Hematopoietic multipotent progenitor cell treated with erythropoietin and hydrocortisone succinate and interleukin-3 and kit ligand, for 8 days (in vitro differentiated cells): ENCODE measurements at regions not wholly inside any gene's neighbourhood (a gene's known extent, or its start where the extent isn't known, plus 50 kb on each side); places are given as distances from the start of the nearest gene placed in this dataset.

Source experiments
- DNase-seq: peaks from one replicate; pipeline ENCODE4 v3.0.0-alpha.2; 2015

DNA sequence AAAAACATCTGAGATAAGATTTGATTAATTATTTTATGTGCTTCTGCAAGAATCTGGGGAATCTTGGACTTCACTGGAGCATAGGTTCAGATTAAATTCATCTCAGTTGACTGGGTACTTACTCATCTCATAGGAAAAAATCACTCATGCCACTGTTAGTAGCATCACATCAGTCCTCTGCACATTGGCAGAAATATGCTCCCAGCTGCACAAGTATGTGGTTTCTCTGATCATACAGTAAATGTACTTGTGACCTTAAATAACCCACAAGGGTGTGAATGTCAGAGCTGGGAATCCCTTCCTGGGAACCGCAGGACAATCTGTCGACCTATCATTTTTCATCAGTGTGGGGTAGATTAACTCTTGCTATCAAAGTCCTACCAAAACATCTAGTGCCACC, 203.7 kb upstream of the SLC24A2 start:
- DNase-seq, result no peak

DNA sequence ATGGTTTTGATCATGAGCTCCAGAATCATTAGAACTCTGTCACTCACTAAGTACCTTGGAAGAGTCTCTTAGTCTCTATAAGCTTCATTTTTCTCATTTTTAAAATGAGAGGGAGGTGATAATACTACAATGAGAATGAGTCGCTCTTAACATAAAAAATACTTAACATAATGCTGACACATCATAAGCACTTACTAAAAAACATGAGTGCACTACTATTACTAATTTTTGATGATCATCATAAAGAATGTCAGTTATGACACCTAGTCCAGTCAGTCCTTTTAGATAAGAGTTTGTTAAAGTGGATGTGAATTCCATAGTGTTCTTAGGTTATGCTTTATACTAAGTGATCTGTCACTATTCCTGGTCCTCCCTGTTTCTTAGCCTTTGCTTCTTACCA, 200.4 kb upstream of the SLC24A2 start:
- no peak for DNase-seq

DNA sequence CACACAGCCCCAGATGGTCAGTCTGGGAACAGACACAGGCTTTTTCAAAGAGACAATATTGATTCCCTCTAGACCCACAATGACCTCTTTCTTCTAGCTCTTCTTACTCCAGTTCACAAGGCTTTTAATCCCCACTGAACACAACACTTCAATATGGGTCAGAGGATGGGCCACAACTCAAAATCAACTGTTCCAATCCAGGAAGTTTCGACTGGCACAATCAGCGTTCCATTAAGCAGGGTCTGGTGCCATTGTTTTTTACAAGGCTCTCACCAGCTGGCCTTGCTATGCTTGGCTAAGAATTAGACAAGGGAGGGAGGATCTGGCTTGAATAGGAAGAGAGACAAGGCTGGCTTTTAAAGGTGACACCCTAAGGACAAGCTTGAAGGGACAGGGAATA, 199.4 kb upstream of the SLC24A2 start:
- DNase-seq, result no peak

- no peak for DNase-seq
Observed at GRCh38 chr9:19985081-19985480, 196.2 kb upstream of the SLC24A2 start.

DNA sequence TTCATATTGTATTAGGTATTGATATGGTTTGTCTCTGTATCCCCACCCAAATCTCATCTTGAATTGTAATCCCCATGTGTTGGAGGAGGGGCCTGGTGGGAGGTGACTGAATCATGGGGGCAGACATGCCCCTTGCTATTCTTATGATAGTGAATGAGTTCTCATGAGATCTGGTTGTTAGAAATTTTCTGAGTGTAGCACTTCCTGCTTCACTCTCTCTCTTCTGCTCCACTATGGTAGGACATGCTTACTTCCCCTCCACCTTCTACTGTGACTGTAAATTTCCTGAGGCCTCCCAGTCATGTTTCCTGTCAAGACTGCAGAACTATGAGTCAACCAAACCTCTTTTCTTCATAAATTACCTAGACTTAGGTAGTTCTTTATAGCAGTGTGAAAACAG, 187.4 kb upstream of the SLC24A2 start:
- DNase-seq, result no peak

DNA sequence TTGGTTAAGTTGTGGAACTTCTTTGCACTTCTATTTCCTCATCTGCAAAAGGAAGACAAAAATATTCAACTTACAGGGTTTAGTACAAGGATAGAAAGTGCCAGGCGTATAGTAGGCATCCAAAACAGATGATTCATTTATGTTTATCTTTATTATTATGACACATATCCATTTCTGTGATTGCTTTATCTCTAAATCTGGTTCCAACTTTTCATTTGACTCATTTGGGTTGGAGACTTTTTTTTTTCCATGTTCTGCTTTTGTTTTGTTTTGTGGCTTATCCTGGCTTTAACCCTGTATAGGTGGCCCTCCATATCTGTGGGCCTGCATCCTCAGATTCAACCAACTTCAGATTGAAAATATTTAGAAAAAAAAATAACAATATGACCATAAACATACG, 186.7 kb upstream of the SLC24A2 start:
- DNase-seq, result no peak

DNA sequence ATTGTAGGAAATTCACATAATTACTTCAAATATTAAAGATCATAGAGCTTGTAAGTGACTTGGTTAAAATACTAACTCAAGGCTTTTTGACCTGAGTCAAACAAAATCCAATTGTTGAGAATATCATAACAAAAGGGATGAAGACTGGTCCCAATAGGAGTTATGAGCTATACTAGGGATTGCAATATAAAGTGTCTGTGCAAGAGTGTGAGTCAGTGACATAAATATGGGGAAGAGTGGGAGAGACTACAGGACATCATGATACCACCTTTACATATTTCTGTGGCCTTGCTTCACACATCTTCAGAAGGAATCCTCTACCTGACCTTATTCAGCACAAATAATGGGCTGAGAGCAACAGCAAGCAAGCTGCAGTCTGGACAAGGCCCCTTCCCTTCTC, 180.9 kb upstream of the SLC24A2 start:
- no peak for DNase-seq

- no peak for DNase-seq
Observed at GRCh38 chr9:19967888-19968459, 179.1 kb upstream of the SLC24A2 start.

GRCh38 chr9:19967216-19967887, 178.5 kb upstream of the SLC24A2 start:
- DNase-seq, result no peak

DNA sequence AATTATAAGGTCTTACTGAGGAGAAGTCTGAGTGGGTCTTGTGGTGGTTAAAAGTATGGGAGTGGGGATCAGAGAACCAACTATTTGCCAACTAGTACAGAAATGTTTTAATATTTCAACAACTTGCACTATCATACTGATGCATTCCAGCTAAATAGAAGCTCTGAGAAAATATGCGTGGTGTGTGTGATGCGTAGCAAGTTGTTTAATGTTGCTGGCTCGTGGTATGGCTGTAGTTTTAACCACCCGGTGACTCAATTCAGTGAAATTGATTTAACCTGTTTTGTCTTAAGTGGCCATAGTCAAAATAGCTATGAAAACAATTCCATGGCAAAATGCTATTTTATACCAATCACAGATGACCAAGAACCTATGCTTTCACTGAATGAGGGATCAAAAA, 176.5 kb upstream of the SLC24A2 start:
- no peak for DNase-seq

DNA sequence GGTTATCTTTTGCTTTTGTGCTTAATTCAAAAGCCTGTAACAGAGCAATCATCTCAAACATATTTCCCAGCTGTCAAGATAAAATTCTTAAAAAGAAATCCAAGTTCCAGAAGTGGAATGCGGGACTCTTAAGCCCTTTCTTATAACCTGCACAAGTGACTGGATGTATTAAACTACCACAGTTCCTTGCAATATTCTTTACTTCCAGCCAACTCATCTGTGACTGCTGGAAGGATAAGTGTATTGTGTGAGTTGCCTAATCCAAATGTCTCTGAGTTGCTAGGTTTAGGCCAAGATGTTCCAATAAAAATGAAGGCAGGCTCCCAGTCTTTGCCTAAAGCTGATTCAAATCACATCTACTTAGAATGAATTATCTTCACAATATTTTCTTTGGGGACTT, 159.2 kb upstream of the SLC24A2 start:
- no peak for DNase-seq

DNA sequence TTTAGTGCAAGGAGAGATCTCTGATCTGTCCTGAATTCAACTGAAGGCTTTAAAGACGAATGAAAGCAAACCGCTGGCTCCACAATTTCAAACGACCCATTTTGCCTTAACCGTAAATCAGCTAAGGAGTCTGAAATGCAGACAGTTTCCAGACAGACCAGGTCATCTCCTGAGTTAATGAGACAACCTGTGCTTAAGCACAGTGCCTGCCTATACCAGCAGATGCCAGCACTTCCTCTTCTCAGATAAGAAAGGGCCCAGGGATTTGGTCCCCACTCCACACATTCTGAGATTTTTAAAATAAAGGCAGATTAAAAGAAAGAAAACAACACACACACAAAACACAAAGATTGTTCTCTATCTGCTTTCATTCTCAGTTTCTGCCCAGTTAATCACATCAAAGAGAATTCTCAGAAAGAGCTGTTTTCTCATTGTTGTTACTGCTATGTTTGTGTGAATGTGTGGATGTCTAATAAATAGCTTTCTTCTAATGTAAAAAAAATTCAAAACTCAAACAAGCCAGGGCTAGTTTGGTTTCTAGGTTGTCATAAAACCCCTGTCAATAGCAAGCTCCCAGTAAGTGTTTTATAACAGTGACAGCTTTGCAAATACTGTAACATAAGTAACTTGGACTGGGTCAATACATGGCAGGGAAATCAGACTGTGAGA, 157.7 kb upstream of the SLC24A2 start:
- DNase-seq, result no peak

DNA sequence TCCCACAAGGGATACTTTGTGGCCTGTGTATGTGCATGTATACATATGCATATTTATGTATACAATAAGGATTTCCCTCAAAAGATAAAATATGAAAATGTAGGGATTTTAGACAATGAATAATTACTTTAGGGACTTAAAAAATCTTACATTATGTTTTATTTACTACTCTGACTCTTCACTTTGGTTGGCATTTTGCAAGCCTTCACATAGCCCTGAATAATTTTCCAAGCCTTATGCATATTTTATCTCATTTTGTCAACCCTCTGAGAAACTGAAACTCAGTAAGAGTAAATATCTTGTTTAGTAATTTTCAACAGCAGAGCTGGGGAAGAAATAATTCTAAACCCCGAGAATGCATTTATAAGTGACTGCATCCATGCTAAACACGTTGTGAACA, 153.0 kb upstream of the SLC24A2 start:
- no peak for DNase-seq

GRCh38 chr9:19940811-19941535, 152.1 kb upstream of the SLC24A2 start:
- no peak for DNase-seq

GRCh38 chr9:19939734-19940278, 151.0 kb upstream of the SLC24A2 start:
- DNase-seq, result no peak

DNA sequence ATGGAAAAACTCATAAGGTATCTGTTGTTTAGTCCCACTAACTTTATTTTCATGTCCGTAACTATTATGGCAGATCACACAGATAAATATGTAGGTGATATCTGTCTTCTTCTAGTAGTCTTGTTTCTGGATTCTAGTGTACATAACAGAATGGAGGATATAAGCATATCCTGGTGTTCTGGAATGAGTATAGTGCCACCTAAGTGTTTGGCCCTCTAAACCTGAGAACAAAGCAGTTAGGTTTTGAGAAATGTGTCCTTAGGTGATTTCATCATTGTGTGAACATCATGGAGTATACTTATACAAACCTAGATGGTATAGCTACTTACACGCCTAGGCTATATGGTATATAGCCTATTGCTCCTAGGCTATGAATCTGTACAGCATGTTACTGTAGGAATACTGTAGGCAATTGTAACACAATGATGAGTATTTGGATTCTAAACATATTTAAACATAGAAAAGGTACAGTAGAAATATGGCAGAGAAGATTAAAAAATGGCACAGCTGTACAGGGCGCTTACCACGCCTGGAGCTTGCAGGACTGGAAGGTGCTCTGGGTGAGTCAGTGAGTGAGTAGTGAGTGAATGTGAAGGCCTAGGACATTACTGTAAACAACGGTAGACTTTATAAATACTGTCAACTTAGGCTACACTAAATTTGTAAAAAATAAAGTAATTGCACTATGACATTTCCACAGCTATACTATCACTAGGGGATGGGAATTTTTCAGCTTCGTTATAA, 150.3 kb upstream of the SLC24A2 start:
- no peak for DNase-seq

- DNase-seq, result no peak
Observed at GRCh38 chr9:19937121-19937520, 148.3 kb upstream of the SLC24A2 start.

GRCh38 chr9:19936598-19936997, 147.8 kb upstream of the SLC24A2 start:
- DNase-seq, result no peak

- no peak for DNase-seq
Observed at GRCh38 chr9:19935422-19935821, 146.6 kb upstream of the SLC24A2 start.

GRCh38 chr9:19934301-19934871, 145.5 kb upstream of the SLC24A2 start:
- DNase-seq, result peak; percentile 4

DNA sequence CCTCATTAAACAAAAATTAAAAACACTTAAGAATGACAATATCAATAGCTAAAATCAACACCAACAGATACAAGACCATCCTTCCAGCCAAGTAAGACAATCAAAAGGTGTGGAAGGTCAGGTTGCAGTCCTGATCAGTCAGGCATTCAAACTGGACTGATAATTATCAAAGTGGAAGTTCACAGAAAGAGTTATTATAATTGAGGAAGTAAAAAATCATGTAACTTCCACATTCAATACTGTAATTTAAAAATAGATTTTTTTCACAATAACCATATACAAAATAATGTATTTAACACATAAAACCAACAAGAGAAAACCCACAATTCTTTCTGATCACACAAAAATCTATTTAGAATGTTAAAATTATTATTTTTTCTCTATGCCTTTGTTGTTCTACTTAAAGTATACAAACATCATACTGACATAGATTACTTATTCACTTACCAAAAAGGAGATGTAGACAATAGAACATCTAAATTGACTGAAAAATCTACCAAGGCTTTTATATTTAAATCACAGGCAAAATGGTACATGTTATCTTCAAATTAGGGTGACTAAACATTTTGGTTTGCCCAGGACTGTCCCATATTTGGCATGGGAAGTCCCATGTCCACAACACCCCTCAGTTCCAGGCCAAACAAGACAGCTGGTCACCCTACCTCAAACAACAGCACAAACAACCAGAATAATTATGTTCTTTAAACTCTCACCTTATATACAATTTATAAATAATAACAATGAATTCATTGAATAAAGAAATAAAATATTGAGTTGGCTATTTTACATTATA, 142.5 kb upstream of the SLC24A2 start:
- no peak for DNase-seq

GRCh38 chr9:19927560-19927959, 138.7 kb upstream of the SLC24A2 start:
- no peak for DNase-seq
